Stomach (tissue), 4 donors: ENCODE measurements at regions not wholly inside any gene's neighbourhood (a gene's known extent, or its start where the extent isn't known, plus 50 kb on each side); places are given as distances from the start of the nearest gene placed in this dataset.

Experiments used
- EP300 ChIP-seq: sonication (generic); formaldehyde crosslinking; IDR thresholded peaks from one replicate; pipeline ENCODE4 v1.6.1; 2017; ENCODE audit warnings: antibody characterized with exemption
- POLR2A ChIP-seq, 4 donors: fragments of 450-650 bp; IDR thresholded peaks; one replicate each; pipeline ENCODE4 v1.6.1; 2016; ENCODE audit warnings: antibody characterized with exemption in 4 of 4, control low read depth in 2 of 4, mild to moderate bottlenecking in 1 of 4, moderate library complexity in 1 of 4
- TF ChIP-seq, protein P1 (sequence below), 7 experiments: fragments of 450-650 bp in 4 of 7; fragments of 200-600 bp in 3 of 7; sonication (generic) in 3 of 7; IDR thresholded peaks; one replicate each; pipeline ENCODE4 v1.5.1; 2016 to 2019; ENCODE audit warnings: antibody characterized with exemption in 7 of 7, control low read depth in 2 of 7, mild to moderate bottlenecking in 1 of 7

GRCh38 chr2:190005513-190005912, 57.0 kb downstream of the MSTN start:
- TF ChIP-seq POLR2A (IDR thresholded peaks at IDR 0.05): no peak
- TF ChIP-seq, protein P1, sequence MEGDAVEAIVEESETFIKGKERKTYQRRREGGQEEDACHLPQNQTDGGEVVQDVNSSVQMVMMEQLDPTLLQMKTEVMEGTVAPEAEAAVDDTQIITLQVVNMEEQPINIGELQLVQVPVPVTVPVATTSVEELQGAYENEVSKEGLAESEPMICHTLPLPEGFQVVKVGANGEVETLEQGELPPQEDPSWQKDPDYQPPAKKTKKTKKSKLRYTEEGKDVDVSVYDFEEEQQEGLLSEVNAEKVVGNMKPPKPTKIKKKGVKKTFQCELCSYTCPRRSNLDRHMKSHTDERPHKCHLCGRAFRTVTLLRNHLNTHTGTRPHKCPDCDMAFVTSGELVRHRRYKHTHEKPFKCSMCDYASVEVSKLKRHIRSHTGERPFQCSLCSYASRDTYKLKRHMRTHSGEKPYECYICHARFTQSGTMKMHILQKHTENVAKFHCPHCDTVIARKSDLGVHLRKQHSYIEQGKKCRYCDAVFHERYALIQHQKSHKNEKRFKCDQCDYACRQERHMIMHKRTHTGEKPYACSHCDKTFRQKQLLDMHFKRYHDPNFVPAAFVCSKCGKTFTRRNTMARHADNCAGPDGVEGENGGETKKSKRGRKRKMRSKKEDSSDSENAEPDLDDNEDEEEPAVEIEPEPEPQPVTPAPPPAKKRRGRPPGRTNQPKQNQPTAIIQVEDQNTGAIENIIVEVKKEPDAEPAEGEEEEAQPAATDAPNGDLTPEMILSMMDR (IDR thresholded peaks at IDR 0.05): no peak
- TF ChIP-seq EP300: no peak
